ENCODE measurements at regions not wholly inside any gene's neighbourhood (a gene's known extent, or its start where the extent isn't known, plus 50 kb on each side); places are given as distances from the start of the nearest gene placed in this dataset.

GRCh38 chr15:81768773-81769172 is 277.0 kb downstream of the MEX3B start:
- no peak overlapping the region for H3K23ac ChIP-seq (ENCODE audit: insufficient read length, low read depth, low read length)
- H2BK120ac ChIP-seq (ENCODE audit: low read depth, low read length, poor library complexity, severe bottlenecking), result no peak overlapping the region
- H3K4ac ChIP-seq (ENCODE audit: low read depth, low read length), result no peak overlapping the region
- no peak overlapping the region for H2BK15ac ChIP-seq (ENCODE audit: low read depth, low read length)
- H3K36me3 Mint-ChIP-seq (ENCODE audit: insufficient read depth in 1 of 3, low read depth in 3 of 3), result peaks cover 5 to 14% (median 7%) of the 10 kb centered on the region in 3 experiments; a peak in 5 of 7 replicates
- no peak overlapping the region for H3T11ph ChIP-seq (ENCODE audit: low read length)
- no peak overlapping the region for H4K5ac ChIP-seq (ENCODE audit: insufficient read length, low read depth, low read length)
- no peaks in the 10 kb centered on the region for H3K4me1 ChIP-seq (ENCODE audit: insufficient read depth, low read length)
- no peaks in the 10 kb centered on the region; a peak in 1 of 5 replicates for H3K9me3 Mint-ChIP-seq
- no peak overlapping the region for H3K4me3 Mint-ChIP-seq
- no peak overlapping the region for H4K91ac ChIP-seq (ENCODE audit: insufficient read length, low read depth, low read length)
- H2AFZ ChIP-seq (ENCODE audit: low read length), result no peak overlapping the region
- H3K23me2 ChIP-seq (ENCODE audit: insufficient read length, low read depth, low read length, poor library complexity, severe bottlenecking), result no peaks in the 10 kb centered on the region
- H3K27ac Mint-ChIP-seq, result no peak overlapping the region
- no peak for TF ChIP-seq CTCF (conservative IDR thresholded peaks at IDR 0.05)
- H2BK12ac ChIP-seq (ENCODE audit: insufficient read length, low read depth, low read length), result no peak overlapping the region
- no peaks in the 10 kb centered on the region for H3K79me2 ChIP-seq (ENCODE audit: insufficient read depth, low read length)
- no peaks in the 10 kb centered on the region for H4K20me1 ChIP-seq (ENCODE audit: control insufficient read depth, insufficient read depth, insufficient read length)
- no peak for DNase-seq
- H2AK5ac ChIP-seq (ENCODE audit: insufficient read length, low read length), result no peak overlapping the region
- H3K79me1 ChIP-seq (ENCODE audit: insufficient read depth, low read depth, low read length, poor library complexity, severe bottlenecking), result no peaks in the 10 kb centered on the region
- H3K14ac ChIP-seq (ENCODE audit: insufficient read depth, low read length), result no peak overlapping the region
- no peaks in the 10 kb centered on the region for H3K9me3 ChIP-seq (ENCODE audit: control insufficient read depth, low read depth, low read length)
- H2BK20ac ChIP-seq (ENCODE audit: low read depth, low read length, poor library complexity, severe bottlenecking), result no peak overlapping the region
- H3K27ac ChIP-seq (ENCODE audit: insufficient read length, low read depth, low read length), result no peak overlapping the region
- peaks cover 3 to 4% of the 10 kb centered on the region in 2 experiments; a peak in 3 of 4 replicates for H3K4me1 Mint-ChIP-seq
- H3K9ac ChIP-seq (ENCODE audit: extremely low read depth, insufficient read length, low read length), result no peak overlapping the region
- H3K18ac ChIP-seq (ENCODE audit: insufficient read length, low read depth, low read length), result no peak overlapping the region
- WGBS (ENCODE audit: extremely low coverage, insufficient read length, low lambda C conversion rate), result no CpG with 5 or more reads among the region's 2 CpGs
- H2BK5ac ChIP-seq (ENCODE audit: insufficient read length, low read length), result no peak overlapping the region
- no peaks in the 10 kb centered on the region for H3K27me3 ChIP-seq (ENCODE audit: insufficient read depth, low read length)
- no peak overlapping the region for H3K4me2 ChIP-seq (ENCODE audit: insufficient read depth, insufficient read length, low read length)
- no peaks in the 10 kb centered on the region for H3K27me3 Mint-ChIP-seq (ENCODE audit: low read depth)
- H3K56ac ChIP-seq (ENCODE audit: insufficient read length, low read depth, low read length), result no peak overlapping the region
- H4K8ac ChIP-seq (replicated peaks; ENCODE audit: insufficient read length, low read depth, low read length), result no peak overlapping the region

All from H9 (cell line).